ENCODE measurements at regions not wholly inside any gene's neighbourhood (a gene's known extent, or its start where the extent isn't known, plus 50 kb on each side); places are given as distances from the start of the nearest gene placed in this dataset.

- Histone ChIP-seq H3K36me3 (replicated peaks; ENCODE audit: low read depth, low read length) (peaks cover 2% of the 10 kb centered on the region), H3K79me2 (ENCODE audit: low read length) (no peaks in the 10 kb centered on the region), H3K4me3 (ENCODE audit: low read length) (no peak overlapping the region), H3K9ac (ENCODE audit: low read length) (no peak overlapping the region), H2AFZ (ENCODE audit: low read depth, low read length) (no peak overlapping the region), H3K27me3 (ENCODE audit: low read depth, low read length) (no peaks in the 10 kb centered on the region), H3K27ac (ENCODE audit: low read length) (no peak overlapping the region), H3K4me1 (ENCODE audit: low read length) (peaks cover 6% of the 10 kb centered on the region; the same call in 1 of the 2 replicates), H3K4me2 (ENCODE audit: low read length) (no peak overlapping the region), H3K9me3 (ENCODE audit: insufficient read depth, low read length) (peaks cover 8% of the 10 kb centered on the region; the same call in 1 of the 2 replicates), H4K20me1 (ENCODE audit: insufficient read depth, low read length) (no peaks in the 10 kb centered on the region)
- no peak for TF ChIP-seq EZH2phosphoT487 (IDR thresholded peaks at IDR 0.05; ENCODE audit: low read depth)
- TF ChIP-seq CTCF (IDR thresholded peaks at IDR 0.05; ENCODE audit: low read depth, low read length) = no peak
These were observed 58.1 kb upstream of the SPTLC1 start for GRCh38 chr9:92173318-92173717.

GRCh38 chr9:92171822-92172221 lies 56.6 kb upstream of the SPTLC1 start:
- Histone ChIP-seq H3K9me3 (ENCODE audit: insufficient read depth, low read length) (peaks cover 8% of the 10 kb centered on the region; the same call in 1 of the 2 replicates), H3K79me2 (ENCODE audit: low read length) (no peaks in the 10 kb centered on the region), H3K36me3 (replicated peaks; ENCODE audit: low read depth, low read length) (peaks cover 2% of the 10 kb centered on the region), H3K4me1 (ENCODE audit: low read length) (peaks cover 6% of the 10 kb centered on the region; the same call in 1 of the 2 replicates), H3K27ac (ENCODE audit: low read length) (no peak overlapping the region), H3K27me3 (ENCODE audit: low read depth, low read length) (no peaks in the 10 kb centered on the region), H3K4me2 (ENCODE audit: low read length) (no peak overlapping the region), H2AFZ (ENCODE audit: low read depth, low read length) (no peak overlapping the region), H3K4me3 (ENCODE audit: low read length) (no peak overlapping the region), H4K20me1 (ENCODE audit: insufficient read depth, low read length) (no peaks in the 10 kb centered on the region), H3K9ac (ENCODE audit: low read length) (no peak overlapping the region)
- TF ChIP-seq EZH2phosphoT487 (IDR thresholded peaks at IDR 0.05; ENCODE audit: low read depth) (no peak), CTCF (IDR thresholded peaks at IDR 0.05; ENCODE audit: low read depth, low read length) (no peak)

- H2AFZ ChIP-seq (ENCODE audit: low read depth, low read length) = no peak overlapping the region
- no peak for TF ChIP-seq EZH2phosphoT487 (IDR thresholded peaks at IDR 0.05; ENCODE audit: low read depth)
- TF ChIP-seq CTCF (IDR thresholded peaks at IDR 0.05; ENCODE audit: low read depth, low read length) = no peak
These were observed 56.1 kb upstream of the SPTLC1 start for GRCh38 chr9:92171281-92171680.

GRCh38 chr9:92170848-92171247 lies 55.6 kb upstream of the SPTLC1 start:
- Histone ChIP-seq H3K4me2 (ENCODE audit: low read length) (no peak overlapping the region), H3K27me3 (ENCODE audit: low read depth, low read length) (no peaks in the 10 kb centered on the region), H3K9me3 (ENCODE audit: insufficient read depth, low read length) (peaks cover 8% of the 10 kb centered on the region; the same call in 1 of the 2 replicates), H4K20me1 (ENCODE audit: insufficient read depth, low read length) (no peaks in the 10 kb centered on the region), H3K4me3 (ENCODE audit: low read length) (no peak overlapping the region), H3K9ac (ENCODE audit: low read length) (no peak overlapping the region), H3K27ac (ENCODE audit: low read length) (no peak overlapping the region), H3K4me1 (ENCODE audit: low read length) (peaks cover 8% of the 10 kb centered on the region; the same call in 1 of the 2 replicates), H3K36me3 (replicated peaks; ENCODE audit: low read depth, low read length) (peaks cover 2% of the 10 kb centered on the region), H2AFZ (ENCODE audit: low read depth, low read length) (no peak overlapping the region), H3K79me2 (ENCODE audit: low read length) (no peaks in the 10 kb centered on the region)
- TF ChIP-seq EZH2phosphoT487 (IDR thresholded peaks at IDR 0.05; ENCODE audit: low read depth) (no peak), CTCF (IDR thresholded peaks at IDR 0.05; ENCODE audit: low read depth, low read length) (no peak)

More at GRCh38 chr9:92171281-92171680, 56.1 kb upstream of the SPTLC1 start:
- no peak overlapping the region for H3K27ac ChIP-seq (ENCODE audit: low read length)
- no peak overlapping the region for H3K9ac ChIP-seq (ENCODE audit: low read length)
- no peak overlapping the region for H3K4me2 ChIP-seq (ENCODE audit: low read length)
- H4K20me1 ChIP-seq (ENCODE audit: insufficient read depth, low read length) = no peaks in the 10 kb centered on the region
- H3K27me3 ChIP-seq (ENCODE audit: low read depth, low read length) = no peaks in the 10 kb centered on the region
- H3K9me3 ChIP-seq (ENCODE audit: insufficient read depth, low read length) = peaks cover 8% of the 10 kb centered on the region; the same call in 1 of the 2 replicates
- H3K36me3 ChIP-seq (replicated peaks; ENCODE audit: low read depth, low read length) = peaks cover 2% of the 10 kb centered on the region
- no peak overlapping the region for H3K4me3 ChIP-seq (ENCODE audit: low read length)
- H3K4me1 ChIP-seq (ENCODE audit: low read length) = peaks cover 6% of the 10 kb centered on the region; the same call in 1 of the 2 replicates
- H3K79me2 ChIP-seq (ENCODE audit: low read length) = no peaks in the 10 kb centered on the region

All from OCI-LY3 (cell line).